EL (cell line): ENCODE measurements at regions not wholly inside any gene's neighbourhood (a gene's known extent, or its start where the extent isn't known, plus 50 kb on each side); places are given as distances from the start of the nearest gene placed in this dataset.

Source experiments
- DNase-seq: peaks from one replicate; pipeline ENCODE4 v3.0.0-alpha.2; 2016

DNA sequence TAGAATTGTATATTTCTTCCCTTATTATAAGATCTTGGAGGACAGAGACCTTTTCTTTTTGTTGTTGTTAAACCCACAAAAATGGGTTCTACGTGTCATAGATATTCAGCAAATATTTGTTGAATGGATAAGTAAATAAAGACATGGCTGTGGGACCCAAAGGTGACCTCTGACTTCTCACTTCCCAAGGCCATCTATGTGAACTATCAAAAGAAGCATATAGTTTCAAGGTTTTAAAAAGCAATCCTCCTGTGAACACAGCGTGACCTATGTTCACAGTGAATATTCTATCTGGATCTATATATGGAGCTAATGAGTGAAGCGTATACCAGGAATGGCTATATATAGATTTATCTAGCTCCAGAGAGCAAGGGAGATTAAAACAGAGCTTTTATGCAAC lies 312.8 kb upstream of the C11orf87 start:
- no peak for DNase-seq

DNA sequence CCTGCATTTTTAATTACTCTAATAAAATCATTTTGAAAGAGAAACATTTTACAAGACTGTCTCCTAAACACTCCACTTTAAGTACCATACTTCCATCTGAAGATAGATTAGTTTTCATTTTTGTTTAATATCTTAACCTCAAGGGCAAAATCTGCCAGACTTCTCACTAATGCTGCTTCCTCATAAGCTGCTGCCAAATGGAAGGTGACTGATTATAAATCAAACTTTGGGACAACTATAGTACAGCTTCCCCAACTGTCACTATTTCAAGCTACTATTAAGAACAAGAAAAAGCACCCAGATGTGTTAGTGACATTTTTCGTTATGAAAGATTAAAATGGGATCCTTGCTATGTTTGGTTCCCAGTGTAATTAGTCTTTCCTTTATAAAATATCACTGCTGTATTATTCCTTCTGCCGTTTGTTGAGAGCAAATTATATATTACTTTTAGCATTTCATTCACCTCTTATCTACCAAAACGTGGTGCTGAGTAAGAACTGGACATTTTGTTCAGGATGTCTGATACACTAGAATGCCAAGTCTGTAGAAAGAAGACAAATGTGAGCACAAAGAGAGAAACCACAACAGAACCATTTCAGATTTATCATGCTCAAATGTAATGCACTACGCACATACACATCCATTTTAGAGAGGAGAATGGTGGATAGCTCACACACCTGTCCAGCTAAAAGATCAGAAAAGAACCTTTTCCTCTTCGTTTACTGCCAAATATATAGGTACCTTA lies 312.2 kb upstream of the C11orf87 start:
- no peak for DNase-seq

DNA sequence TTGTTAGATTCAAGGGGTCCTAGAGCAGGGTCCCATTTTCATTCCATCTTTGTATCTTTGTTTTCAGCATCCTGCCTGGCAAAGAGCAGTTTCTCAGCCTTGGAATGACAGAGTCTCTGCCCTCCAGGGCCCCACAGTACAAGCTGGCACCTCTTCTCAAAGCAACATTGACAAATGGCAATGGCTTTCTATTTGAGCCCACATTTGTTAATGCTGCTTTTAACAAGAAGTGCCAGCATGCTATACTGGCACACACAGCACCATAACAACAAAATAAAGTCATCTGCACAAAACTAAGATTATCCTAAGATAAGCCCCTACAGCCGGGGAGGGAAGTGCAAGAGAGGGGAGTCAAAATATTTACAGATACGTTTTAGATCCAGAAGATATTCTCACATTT lies 309.7 kb upstream of the C11orf87 start:
- DNase-seq = no peak

DNA sequence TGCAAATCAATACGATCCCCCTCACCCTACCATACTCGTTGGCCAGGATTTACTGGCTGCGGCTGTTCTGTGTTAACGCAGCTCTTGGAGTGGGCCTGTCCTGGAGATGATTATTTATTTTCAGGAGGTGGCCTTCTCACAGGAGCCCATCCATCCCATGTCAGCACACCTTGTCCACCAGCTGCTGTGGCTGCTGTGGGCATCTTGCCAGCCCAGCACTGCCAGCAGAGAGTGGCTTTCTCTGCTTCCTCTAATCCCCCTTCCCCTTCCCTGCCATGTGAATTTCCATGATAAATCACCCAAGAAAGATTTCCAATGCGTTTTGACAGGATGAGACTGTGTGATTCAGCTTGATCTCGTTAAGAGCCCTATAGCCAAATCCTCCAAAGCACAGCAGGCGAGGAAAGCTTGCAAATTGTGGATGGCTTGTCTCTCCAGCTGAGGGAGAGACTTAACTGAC lies 309.1 kb upstream of the C11orf87 start:
- DNase-seq = no peak

DNA sequence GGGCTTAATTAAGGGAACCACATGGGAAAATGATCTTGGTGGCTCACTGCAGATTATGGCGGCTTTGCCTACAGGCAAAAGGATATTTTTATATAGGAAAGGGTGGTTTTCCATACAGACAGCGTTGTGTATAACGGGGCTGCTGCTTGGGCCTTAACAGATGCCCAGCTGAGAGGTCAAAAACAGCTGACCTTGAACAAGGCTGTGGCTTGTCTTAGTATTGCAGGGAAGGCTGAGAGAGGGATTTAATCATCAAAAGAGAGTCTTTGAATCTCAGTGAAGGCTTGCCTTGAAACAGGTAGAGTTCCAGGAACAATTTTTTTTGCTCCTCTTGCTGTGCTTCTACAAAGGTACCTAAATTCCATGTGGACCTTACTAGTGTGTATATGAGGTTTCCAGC lies 301.6 kb upstream of the C11orf87 start:
- no peak for DNase-seq

DNA sequence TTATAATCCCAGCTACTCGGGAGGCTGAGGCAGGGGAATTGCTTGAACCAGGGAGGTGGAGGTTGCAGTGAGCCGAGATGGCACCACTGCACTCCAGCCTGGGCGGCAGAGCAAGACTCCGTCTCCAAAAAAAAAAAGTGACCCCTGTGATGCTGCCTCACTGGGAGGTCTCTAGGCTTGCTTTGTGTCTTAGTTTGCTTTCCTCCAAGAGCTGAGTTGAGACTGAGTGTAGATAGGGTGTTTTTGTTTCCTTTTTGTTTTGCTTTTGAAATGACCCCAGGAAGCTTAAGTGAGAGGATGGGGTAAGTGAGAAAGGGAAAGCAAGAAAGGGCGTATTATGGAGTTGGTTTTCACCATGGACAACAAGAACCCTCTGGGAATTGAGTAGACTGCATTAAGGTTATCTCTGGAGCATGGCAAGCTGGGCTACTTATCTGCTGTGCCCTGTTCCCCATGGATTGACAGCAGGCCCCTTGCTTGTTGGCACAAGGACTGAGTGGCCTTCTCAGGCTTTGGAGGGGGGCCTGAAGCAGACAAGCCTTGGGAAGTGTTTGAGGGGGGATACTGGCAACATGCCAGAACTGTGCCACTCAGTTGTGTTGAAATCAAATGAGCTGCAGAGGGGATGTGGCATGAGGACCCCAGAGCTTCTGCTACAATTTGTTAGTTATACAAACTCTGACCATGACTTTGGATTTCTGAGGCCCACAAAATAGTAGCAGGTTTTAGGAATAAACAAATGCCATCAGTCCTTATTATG lies 300.6 kb upstream of the C11orf87 start:
- no peak for DNase-seq

DNA sequence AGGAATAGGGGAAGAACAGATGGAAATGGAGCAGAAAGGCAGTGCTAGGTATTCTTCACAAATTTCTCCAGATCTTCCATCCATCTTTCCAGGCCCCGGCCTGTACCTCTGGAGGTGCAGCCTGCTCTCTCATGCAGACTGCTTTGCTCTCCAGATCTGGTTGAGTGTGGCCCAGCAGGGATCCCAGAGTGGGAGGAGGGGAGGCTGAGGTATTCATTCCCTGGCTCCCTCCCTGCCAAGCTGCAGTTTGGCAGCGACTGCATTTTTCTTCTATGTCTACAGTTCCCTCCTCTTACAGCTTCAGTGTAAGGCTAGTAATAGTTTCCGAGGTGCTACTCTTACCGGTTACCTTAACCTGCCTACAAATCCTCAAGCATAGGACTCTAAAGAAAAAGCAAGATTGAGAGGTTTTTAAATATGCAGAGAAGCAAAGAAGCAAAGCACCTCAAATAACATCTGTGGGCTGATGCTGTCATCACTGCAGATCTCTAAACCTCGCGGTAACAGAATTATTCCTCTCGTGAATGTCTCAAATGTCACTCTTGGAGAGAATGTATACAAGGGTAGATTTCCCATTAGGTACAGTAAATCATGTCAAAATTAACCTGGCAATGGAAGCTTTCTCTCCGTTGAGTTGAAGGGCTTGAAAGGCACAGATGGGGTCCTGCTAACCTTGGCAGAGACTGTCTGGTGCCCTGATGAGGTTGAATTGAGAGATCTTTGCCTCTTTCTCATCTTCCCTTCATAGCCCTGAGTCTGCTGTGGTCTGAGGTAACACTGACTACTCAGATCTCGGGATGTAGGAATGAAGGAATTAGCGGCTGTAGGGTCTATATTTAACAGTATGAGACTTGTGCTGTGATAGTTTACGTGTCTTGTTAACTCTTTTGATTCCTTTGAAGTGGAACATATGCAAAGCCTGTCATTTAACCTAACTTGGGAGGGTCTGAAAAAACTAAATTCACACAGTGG lies 297.9 kb upstream of the C11orf87 start:
- DNase-seq = peak; percentile 7

DNA sequence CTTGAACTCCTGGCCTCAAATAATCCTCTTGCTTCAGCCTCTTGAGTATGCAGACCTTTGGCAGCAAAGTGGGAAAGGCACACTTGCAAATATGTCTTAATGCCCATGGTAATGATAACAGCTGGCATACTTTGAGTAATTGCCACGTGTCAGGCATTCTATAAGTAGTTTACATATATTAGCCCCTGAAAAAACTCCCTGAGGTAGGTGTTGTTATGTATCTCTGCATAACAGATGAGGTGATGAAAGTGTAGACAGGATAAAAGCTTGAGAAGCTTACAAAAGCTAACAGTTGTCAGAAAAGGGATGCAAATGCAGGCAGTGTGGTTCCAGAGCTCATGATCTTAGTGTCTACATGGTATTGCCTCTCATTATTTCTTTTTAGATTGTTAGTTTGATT lies 291.1 kb upstream of the C11orf87 start:
- no peak for DNase-seq

DNA sequence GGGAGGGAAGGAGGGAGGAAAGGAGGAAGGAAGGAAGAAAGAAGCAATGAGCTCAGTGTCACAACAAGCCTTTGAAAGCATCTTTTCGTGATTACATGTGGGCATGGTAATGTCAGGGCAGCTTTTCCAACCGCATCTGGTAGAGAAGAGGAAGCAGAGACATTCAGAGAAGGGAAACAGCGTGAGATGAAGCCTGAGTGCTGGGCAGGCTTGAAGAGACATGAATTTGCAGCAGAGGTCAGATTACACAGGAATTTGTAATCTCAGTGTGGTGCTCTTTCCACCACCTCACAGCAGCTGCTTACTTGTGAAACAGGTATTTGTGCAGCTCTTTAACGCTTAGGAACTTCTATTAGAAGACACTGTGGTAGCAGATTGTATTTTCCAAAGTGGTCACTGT lies 289.5 kb upstream of the C11orf87 start:
- no peak for DNase-seq

DNA sequence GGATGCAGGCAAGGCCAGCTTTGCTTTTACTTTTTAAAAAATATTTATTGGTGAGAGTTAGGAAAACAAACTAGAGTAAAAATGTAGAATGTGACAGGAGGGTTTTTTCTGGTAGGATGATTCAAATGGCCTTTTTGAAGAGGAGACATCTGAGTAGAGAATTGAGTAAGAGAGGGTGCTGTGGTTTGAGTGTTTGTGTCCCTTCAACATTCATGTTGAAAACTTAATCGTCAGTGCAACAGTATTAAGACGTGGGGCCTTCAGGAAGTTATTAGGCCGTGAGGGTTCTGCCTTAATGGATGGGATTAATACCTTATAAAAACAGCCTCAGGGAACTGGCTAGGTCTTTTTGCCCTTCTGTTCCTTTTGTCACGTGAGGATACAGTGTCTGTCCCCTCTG lies 288.8 kb upstream of the C11orf87 start:
- DNase-seq = no peak

DNA sequence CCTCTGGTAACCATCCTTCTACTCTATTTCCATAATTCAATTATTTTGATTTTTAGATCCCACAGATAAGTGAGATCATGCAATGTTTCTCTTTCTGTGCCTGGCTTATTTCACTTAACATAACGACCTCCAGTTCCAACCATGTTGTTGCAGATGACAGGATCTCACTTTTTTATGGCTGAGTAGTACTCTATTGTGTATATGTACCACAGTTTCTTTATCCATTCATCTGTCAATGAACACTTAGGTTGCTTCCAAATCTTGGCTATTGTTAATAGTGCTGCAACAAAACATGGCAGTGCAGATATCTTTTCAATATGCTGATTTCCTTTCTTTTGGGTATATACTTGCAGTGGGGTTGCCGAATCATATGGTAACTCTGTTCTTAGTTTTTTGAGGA lies 286.4 kb upstream of the C11orf87 start:
- no peak for DNase-seq

DNA sequence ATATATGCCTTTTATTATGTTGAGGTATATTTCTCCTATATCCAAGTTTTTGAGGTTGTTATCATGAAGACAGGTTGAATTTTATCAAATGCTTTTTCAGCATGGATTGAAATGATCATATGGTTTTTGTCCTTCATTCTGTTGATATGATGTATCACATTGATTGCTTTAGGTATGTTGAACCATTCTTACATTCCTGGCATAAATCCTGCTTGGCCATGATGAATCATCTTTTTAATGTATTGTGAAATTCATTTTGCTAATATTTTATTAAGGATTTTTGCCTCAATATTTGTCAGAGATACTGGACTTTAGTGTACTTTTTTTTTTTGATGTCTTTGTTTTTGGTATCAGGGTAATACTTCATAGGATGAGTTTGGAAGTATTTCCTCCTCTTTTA lies 283.8 kb upstream of the C11orf87 start:
- DNase-seq = peak; percentile 27

DNA sequence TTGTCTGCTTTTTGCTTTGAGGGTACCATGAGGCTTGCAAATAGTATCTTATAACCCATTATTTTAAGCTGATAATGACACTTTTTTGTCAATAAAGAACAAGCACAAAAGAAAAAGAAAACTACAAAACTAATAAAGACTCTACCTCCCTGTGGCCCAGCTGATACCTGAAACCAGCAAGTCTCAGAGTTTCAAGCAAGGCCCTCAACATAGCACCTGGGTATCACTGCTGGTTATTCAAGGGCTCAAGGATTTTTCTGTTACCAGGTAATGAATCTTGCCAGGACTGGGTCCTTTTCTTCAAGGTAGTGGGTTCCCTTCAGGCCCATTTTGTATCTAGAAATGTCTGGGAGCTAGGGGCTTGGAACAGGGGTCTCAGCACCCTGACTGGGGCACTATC lies 281.6 kb upstream of the C11orf87 start:
- DNase-seq = no peak

DNA sequence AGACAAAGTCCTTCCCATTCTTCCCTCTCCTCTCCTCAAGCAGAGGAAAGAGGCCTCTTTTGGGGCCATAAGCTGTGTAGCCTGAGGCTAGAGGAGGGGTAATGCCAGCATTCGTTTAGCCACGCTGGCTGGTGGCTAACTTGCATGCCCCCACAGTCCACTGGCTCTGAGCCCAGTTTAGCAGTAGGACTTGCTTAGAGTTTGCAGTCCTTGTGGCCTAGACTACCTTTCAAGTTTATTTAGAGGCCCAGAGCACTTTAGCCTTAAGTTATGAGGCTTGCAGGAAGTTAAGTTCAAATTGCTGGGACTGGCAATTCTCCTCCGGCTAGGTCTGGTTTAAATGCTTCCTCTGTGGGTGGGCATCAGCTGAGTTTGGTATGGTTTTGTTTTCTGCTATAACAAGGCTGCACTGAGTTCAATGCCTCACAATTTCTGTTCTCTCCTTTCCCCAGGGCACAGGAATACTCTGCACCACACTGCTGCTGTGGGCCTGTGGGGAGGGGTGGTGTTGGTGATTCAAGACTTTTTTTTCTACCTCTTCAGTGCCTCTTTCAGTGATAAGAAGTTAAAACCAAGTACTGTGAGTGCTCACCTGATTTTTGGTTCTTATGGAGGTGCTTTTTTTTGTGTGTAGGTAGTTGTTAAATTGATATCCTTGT lies 281.0 kb upstream of the C11orf87 start:
- DNase-seq = peak; percentile 6

DNA sequence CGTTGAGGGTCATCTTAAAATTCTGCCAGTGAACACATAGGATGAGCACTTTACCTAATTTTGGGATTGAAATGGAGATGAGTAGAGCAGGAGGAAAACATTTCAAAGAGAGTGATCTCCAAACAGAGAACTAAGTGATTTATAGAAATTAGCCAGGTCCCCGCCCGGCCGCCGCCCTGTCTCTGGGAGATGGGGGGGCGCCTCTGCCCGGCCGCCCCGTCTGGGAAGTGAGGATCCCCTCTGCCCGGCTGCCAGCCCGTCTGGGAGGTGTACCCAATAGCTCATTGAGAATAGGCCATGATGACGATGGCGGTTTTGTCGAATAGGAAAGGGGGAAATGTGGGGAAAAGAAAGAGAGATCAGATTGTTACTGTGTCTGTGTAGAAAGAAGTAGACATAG lies 276.7 kb upstream of the C11orf87 start:
- DNase-seq = no peak

DNA sequence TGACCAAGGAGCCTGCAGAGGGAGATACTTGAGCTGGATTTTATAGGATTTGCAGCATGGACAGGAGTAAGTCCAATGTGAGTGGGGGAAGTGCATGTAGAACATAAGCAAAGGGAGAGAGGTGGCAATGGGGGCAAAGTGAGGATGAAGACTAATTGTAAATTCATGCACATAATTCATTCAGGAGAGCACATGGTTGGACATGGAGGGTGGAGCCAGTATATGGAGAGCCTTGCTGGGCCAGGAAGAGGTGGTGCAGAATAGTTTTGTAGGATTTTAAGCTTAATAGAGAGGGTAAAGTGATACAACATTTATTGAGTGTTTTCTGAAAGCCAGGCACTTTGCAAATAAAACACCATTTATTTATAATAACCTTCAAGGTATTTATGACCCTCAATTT lies 274.3 kb upstream of the C11orf87 start:
- DNase-seq = no peak

DNA sequence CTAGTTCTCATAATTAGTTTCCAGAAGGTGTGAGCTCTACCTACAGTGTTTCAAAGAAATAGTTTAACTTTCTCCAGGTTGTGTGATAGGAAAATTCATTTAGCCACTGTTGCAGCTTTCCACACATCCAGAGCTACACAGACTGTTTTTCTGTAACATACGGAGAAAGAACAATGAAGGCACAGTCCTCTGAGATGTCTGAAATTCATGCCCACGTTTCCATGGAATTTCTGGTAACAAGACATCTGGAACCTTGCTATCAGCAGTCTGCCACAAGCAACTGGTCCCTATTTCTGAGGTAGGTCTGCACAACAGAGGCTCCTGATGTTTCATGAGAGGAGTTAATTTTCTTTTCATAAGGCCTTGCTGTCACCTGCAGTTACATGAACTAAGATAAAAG lies 273.3 kb upstream of the C11orf87 start:
- no peak for DNase-seq

DNA sequence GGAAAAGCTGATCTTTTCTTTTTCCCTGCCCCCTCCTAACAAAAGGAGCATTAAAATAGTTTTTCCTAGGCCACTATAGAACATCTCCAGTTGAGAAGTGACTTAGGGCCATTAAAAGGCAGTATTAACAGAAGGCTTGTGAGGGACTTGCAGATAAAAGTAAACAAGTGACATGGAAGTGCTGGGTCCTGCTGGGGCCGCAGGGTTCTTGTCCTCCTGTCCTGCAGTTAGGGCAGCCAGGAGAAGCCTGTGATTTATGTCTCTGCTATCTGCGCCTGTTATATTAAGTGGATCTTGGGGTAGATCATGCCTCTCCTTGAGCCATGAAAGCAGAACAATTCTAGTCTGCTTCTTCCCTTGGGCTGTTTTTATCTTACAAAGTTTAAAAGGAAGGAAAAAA lies 271.4 kb upstream of the C11orf87 start:
- no peak for DNase-seq

DNA sequence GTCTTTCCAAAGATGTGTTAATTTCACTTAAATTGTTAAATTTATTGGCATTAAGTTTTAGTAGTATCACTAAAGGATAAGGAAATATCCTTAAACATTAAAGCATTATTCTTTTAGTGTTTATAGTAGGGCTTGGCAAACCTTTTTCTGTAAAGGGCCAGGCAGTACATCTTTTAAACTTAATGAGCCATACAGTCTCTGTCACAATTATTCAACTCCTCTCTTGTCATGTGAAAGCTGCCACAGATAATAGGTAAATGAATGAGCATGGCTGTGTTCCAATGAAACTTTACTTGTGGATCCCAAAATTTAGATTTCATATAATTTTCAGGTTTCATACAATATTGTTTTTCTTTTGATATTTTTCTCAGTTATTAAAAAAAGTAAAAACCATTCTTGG lies 268.2 kb upstream of the C11orf87 start:
- DNase-seq = no peak

DNA sequence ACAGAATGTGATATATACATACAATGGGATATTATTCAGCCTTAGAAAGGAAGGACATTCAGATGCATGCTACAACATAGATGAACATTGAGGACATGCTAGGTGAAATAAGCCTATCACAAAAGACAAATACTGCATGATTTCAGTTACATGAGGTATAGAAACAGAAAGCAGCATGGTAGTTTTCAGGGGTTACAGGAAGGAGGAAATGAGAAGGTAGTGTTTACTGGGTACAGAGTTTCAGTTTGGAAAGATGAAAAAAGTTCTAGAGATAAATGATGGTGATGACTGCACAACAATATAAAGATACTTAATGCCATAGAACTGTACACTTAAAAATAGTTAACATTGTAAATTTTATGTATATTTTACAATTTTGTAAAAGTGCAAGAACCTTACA lies 266.7 kb upstream of the C11orf87 start:
- DNase-seq = no peak

DNA sequence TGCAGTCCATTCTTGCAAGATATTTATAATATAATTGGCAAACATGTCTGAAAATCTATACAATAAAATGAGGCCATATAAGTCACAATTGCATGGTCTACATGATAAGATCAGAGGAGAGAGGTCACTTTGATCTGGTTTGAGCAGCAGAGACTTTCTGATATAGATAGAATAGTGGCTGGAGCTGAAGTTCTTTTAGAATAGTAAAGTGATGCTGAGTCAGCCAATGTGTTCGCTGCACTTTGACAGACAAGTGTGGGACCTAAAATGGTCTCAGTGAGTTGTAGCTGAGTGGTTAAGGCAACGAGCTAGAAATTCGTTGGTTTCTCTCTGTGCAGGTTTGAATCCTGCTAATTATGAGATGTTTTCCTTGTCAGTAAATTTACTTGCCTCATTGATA lies 257.0 kb upstream of the C11orf87 start:
- no peak for DNase-seq

DNA sequence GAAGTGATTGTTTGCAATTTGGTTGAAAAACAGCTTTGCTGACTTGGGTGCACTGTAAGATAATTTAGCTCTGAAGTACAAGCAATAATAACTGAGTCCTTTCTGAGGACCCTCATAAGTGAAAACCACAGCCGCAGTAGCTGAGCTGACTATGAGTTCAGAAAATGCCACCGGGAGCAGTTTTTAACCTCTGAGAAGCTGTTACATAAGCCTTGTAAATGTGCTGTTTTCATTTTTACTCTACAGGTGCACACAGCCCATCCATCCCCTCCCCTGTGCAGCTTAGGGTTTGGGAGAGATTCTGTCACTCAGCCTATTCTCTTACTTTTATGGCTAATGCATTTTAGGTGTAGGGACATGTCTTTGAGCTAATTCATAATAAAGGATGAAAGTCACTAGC lies 255.5 kb upstream of the C11orf87 start:
- DNase-seq = no peak

DNA sequence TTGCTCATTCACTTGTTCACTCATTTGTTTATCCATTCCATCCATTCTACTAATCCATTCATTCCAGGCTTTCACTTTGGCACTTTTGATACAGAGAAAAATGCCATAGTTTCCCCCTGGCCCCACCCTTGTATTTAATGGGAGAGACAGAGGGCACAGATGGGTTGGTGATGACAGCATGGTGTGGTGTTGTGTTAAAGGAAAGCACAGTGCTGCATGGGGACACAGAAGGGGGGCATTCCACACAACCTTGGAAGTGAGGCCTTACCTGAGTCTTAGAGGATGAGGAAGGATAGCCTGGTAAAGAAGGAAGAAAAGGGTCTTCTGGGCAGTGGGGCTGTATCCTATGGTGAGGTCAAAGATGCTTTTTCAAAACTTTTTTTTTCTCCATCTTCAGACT lies 248.5 kb upstream of the C11orf87 start:
- no peak for DNase-seq
